ENCODE measurements at regions not wholly inside any gene's neighbourhood (a gene's known extent, or its start where the extent isn't known, plus 50 kb on each side); places are given as distances from the start of the nearest gene placed in this dataset.

DNA sequence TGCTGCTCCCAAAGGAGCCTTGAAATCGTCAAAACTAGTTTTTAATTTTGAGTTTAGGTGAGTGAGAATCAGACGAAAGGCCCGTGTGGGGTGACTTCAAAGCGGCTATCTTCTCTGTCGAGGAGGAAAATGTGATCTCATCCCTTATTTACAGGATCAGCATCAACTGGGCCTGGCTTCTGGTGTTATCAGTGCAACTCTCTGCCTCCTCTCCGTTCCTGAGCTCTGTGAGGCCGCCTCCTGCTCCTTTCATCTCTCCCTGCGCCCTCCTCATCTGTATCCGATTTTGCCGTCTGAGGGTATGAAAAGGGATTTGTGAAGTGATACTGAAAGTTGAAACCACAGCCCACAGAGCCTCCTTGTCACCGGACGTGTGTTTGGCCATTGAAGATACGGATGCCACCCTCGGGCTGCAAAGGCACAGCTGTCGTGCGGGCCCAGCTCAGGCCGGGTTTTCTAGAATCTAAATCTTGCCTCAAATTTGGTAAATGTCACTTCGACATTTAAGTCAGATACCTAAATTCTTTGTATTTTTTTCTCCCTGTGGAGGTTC lies 408.7 kb upstream of the ADARB2 start:
- intact Hi-C loops (cut with DNase I), result no loop called here
- H3K27ac ChIP-seq, result no peak overlapping the region
- no peaks in the 10 kb centered on the region for H3K4me1 ChIP-seq
- WGBS, 4 donors, result 39 to 43% (median 42%) methylated on average over 18 of the region's 18 CpGs
- peaks cover 0 to 8% (median 0%) of the 10 kb centered on the region in 9 donors for H3K27me3 ChIP-seq
- H3K36me3 ChIP-seq, result no peaks in the 10 kb centered on the region
- TF ChIP-seq POLR2A (IDR thresholded peaks at IDR 0.05), result no peak
- TF ChIP-seq, protein P1, sequence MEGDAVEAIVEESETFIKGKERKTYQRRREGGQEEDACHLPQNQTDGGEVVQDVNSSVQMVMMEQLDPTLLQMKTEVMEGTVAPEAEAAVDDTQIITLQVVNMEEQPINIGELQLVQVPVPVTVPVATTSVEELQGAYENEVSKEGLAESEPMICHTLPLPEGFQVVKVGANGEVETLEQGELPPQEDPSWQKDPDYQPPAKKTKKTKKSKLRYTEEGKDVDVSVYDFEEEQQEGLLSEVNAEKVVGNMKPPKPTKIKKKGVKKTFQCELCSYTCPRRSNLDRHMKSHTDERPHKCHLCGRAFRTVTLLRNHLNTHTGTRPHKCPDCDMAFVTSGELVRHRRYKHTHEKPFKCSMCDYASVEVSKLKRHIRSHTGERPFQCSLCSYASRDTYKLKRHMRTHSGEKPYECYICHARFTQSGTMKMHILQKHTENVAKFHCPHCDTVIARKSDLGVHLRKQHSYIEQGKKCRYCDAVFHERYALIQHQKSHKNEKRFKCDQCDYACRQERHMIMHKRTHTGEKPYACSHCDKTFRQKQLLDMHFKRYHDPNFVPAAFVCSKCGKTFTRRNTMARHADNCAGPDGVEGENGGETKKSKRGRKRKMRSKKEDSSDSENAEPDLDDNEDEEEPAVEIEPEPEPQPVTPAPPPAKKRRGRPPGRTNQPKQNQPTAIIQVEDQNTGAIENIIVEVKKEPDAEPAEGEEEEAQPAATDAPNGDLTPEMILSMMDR (IDR thresholded peaks at IDR 0.05), result no peak
- ATAC-seq, result no peak
- H3K4me3 ChIP-seq, result no peak overlapping the region
- no peak for DNase-seq
- no peaks in the 10 kb centered on the region for H3K9me3 ChIP-seq

DNA sequence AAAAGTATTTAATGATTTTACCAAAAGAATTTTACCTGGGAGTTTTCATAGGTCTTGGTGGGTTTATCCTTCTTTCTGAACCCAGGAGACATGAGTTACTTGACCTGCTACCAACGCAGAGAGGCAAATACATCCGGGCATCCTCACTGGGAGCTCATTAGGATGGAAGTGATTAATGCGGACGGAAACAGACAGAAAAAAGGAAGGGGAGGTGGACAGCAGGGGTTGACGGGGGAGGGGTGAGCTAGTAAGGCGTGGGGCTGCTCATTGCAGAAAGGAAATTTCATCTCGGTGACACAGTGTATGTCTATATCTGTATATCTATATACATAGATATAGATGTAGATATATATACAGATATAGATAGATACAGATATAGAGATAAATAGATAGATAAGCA lies 408.2 kb upstream of the ADARB2 start:
- no peaks in the 10 kb centered on the region for H3K4me1 ChIP-seq
- 32 to 41% (median 37%) methylated on average over 7 of the region's 7 CpGs for WGBS, 4 donors
- TF ChIP-seq, protein P1 (IDR thresholded peaks at IDR 0.05), result no peak
- TF ChIP-seq POLR2A (IDR thresholded peaks at IDR 0.05), result no peak
- intact Hi-C loops (cut with DNase I), result no loop called here
- H3K27ac ChIP-seq, result no peak overlapping the region
- H3K36me3 ChIP-seq, result no peaks in the 10 kb centered on the region
- DNase-seq, result no peak
- H3K4me3 ChIP-seq, result no peak overlapping the region
- H3K27me3 ChIP-seq, result peaks cover 0 to 8% (median 0%) of the 10 kb centered on the region in 9 donors
- H3K9me3 ChIP-seq, result no peaks in the 10 kb centered on the region
- ATAC-seq, result no peak

DNA sequence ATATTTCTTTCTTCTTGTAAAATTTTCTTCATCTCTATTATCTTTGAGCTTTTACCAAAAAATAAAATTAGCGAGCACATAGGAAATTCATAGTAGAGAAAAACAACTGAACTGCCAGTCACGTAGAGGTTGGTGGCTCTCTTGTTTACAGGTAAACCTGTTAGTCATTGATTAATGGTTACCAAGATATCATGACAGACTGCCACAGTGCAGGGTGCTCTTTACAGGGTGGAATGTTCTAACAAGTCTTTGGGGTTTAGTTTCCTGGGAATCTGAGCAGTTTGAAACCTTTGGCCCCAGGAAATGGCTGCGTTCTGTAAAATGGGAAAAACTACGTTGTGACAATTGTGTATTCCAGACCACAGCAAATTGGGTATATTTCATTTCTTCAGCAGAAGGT lies 407.3 kb upstream of the ADARB2 start:
- Histone ChIP-seq H3K4me1 (no peaks in the 10 kb centered on the region), H3K27ac (no peak overlapping the region), H3K9me3 (no peaks in the 10 kb centered on the region), H3K36me3 (no peaks in the 10 kb centered on the region), H3K4me3 (no peak overlapping the region), H3K27me3 (peaks cover 0 to 8% (median 0%) of the 10 kb centered on the region in 9 donors)
- TF ChIP-seq, protein P1 (IDR thresholded peaks at IDR 0.05), result no peak
- no peak for TF ChIP-seq POLR2A (IDR thresholded peaks at IDR 0.05)
- 60 to 76% (median 73%) methylated on average over 4 of the region's 4 CpGs for WGBS, 4 donors
- DNase-seq, result no peak
- no peak for ATAC-seq
- intact Hi-C loops (cut with DNase I), result no loop called here

DNA sequence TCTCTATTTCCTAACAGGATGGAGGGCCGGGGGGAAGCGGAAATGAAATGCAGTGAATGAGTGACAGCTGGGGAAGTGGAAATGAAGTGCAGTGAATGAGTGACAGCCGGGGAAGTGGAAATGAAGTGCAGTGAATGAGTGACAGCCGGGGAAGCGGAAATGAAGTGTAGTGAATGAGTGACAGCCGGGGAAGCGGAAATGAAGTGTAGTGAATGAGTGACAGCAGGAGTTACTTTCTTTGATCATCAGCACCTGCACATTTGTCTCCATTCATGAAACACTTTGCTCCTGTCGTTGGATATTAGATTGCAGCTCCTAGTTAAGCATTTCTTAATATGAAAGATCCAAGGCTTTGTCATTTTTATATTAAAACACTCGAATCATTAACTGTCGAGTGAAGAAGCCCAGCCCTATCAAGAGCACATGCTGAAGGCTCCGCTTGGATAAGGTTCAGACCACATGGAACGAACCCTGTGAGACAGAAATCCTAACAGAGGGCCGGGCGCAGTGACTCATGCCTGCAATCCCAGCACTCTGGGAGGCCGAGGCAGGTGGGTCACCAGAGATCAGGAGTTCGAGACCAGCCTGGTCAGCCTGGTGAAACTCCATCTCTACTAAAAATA lies 406.0 kb upstream of the ADARB2 start:
- intact Hi-C loops (cut with DNase I), result no loop called here
- no peaks in the 10 kb centered on the region for H3K36me3 ChIP-seq
- H3K4me3 ChIP-seq, result no peak overlapping the region
- no peaks in the 10 kb centered on the region for H3K9me3 ChIP-seq
- H3K27me3 ChIP-seq, result peaks cover 0 to 8% (median 0%) of the 10 kb centered on the region in 9 donors
- DNase-seq, result no peak
- ATAC-seq, result no peak
- no peak overlapping the region for H3K27ac ChIP-seq
- H3K4me1 ChIP-seq, result no peaks in the 10 kb centered on the region
- TF ChIP-seq POLR2A (IDR thresholded peaks at IDR 0.05), result no peak
- TF ChIP-seq, protein P1 (IDR thresholded peaks at IDR 0.05), result no peak
- 75 to 83% (median 79%) methylated on average over 16 of the region's 16 CpGs for WGBS, 4 donors
